Heart left ventricle (tissue), 13 donors: ENCODE measurements at regions not wholly inside any gene's neighbourhood (a gene's known extent, or its start where the extent isn't known, plus 50 kb on each side); places are given as distances from the start of the nearest gene placed in this dataset.

Source experiments
- POLR2A ChIP-seq, 2 donors: fragments of 450-650 bp; IDR thresholded peaks; one replicate each; pipeline ENCODE4 v1.6.1; 2017; ENCODE audit warnings: antibody characterized with exemption in 2 of 2, mild to moderate bottlenecking in 2 of 2, moderate library complexity in 2 of 2
- TF ChIP-seq, protein P1 (sequence below), 12 donors: fragments of 200-600 bp; sonication (generic) in 4 of 12; IDR thresholded peaks; one replicate each; pipeline versions ENCODE4 v1.5.0 to v1.8.0; 2018 to 2022; ENCODE audit warnings: antibody characterized with exemption in 12 of 12, mild to moderate bottlenecking in 5 of 12
- donor health status: ischemic (EF 13 %, LVEDD 7.1; RV severe dilation, severe dysfunction).
- donor health status: DM: no; HTN: yes; CAD: no.
- donor health status: DM: no; HTN: no; CAD: no.
- donor health status: ischemic (EF 25% LVEDD 6.9; RV normal size, moderate dysfunction).
- donor health status: ischemic (EF 25% LVEDD 5.7; RV mildly dilated, moderate dysfunction).
- donor health status: ischemic (EF 35%, LVEDD 5.7; RV mildly dilated, moderate dysfunction).
- donor health status: nonischemic (EF 11% LVEDD 7.7; RV severe dilation, severe dysfunction).
- donor health status: DM: yes; HTN: yes; CAD: no.
- donor health status: PGD.
- donor health status: ischemic (EF 29% LVEDD 5.4; RV normal size, mild dysfunction).
- donor health status: nonischemic (EF 23%, LVEDD 6.1; RV moderate dilation, normal function).

DNA sequence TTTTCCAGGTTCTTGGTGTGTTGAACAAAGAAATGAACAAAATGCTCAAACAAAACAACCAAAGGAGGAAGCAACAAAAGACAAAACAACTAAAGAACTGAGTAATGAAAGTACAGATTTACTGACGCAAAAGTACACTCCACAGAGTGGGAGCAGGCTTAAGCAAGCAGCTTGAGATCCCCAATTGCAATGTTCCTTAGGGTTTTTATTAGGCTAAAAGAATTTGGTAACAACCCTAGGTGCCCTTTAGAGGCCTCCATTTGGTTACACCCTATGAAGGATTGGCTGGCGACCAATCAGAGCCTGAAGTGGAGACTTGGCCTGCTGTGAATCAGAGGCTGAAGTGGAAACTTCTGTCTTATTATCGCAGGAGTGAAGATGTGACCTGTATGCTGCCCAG is 243.4 kb upstream of the ATP10A start:
- no peak for TF ChIP-seq POLR2A (IDR thresholded peaks at IDR 0.05)
- TF ChIP-seq, protein P1, sequence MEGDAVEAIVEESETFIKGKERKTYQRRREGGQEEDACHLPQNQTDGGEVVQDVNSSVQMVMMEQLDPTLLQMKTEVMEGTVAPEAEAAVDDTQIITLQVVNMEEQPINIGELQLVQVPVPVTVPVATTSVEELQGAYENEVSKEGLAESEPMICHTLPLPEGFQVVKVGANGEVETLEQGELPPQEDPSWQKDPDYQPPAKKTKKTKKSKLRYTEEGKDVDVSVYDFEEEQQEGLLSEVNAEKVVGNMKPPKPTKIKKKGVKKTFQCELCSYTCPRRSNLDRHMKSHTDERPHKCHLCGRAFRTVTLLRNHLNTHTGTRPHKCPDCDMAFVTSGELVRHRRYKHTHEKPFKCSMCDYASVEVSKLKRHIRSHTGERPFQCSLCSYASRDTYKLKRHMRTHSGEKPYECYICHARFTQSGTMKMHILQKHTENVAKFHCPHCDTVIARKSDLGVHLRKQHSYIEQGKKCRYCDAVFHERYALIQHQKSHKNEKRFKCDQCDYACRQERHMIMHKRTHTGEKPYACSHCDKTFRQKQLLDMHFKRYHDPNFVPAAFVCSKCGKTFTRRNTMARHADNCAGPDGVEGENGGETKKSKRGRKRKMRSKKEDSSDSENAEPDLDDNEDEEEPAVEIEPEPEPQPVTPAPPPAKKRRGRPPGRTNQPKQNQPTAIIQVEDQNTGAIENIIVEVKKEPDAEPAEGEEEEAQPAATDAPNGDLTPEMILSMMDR (IDR thresholded peaks at IDR 0.05), result no peak
